B cell (primary cell): ENCODE measurements at regions not wholly inside any gene's neighbourhood (a gene's known extent, or its start where the extent isn't known, plus 50 kb on each side); places are given as distances from the start of the nearest gene placed in this dataset.

Experiments used
- EZH2 ChIP-seq: IDR thresholded peaks from 2 replicates; pipeline ENCODE4 v1.6.1; 2012; ENCODE audit warnings: borderline replicate concordance, low read depth, mild to moderate bottlenecking, moderate library complexity, low read length; ENCODE audit not compliant: insufficient read depth, poor library complexity, severe bottlenecking
- TF ChIP-seq, protein P1 (sequence below): fragments of 200-600 bp; IDR thresholded peaks from one replicate; pipeline ENCODE4 v1.8.0; 2022; ENCODE audit warnings: antibody characterized with exemption, mild to moderate bottlenecking

DNA sequence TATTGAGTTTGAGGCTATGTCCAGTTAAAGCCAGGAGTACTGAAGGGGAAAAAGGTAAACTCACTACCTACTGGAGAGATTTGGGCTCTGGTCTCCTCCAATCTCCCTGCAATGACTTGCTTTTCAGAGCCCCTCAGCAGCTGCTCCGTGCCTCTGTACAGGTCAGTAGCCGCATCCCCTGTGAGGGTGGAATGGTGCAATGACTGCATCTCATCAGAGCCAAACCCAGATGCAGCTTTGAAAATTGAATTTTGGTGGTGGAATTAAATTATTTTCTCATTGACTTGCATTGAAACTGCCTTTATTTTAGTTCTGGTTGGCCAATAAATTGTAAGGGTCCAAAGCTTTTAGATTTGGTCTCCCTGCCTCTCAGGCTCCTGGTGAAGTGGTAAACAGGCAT lies 166.7 kb downstream of the DLL1 start:
- TF ChIP-seq, protein P1, sequence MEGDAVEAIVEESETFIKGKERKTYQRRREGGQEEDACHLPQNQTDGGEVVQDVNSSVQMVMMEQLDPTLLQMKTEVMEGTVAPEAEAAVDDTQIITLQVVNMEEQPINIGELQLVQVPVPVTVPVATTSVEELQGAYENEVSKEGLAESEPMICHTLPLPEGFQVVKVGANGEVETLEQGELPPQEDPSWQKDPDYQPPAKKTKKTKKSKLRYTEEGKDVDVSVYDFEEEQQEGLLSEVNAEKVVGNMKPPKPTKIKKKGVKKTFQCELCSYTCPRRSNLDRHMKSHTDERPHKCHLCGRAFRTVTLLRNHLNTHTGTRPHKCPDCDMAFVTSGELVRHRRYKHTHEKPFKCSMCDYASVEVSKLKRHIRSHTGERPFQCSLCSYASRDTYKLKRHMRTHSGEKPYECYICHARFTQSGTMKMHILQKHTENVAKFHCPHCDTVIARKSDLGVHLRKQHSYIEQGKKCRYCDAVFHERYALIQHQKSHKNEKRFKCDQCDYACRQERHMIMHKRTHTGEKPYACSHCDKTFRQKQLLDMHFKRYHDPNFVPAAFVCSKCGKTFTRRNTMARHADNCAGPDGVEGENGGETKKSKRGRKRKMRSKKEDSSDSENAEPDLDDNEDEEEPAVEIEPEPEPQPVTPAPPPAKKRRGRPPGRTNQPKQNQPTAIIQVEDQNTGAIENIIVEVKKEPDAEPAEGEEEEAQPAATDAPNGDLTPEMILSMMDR, result no peak
- TF ChIP-seq EZH2, result no peak
